ENCODE measurements at regions not wholly inside any gene's neighbourhood (a gene's known extent, or its start where the extent isn't known, plus 50 kb on each side); places are given as distances from the start of the nearest gene placed in this dataset.
A peak's percentile ranks its signal among the peaks of the same experiment; 100 is the strongest.

DNA sequence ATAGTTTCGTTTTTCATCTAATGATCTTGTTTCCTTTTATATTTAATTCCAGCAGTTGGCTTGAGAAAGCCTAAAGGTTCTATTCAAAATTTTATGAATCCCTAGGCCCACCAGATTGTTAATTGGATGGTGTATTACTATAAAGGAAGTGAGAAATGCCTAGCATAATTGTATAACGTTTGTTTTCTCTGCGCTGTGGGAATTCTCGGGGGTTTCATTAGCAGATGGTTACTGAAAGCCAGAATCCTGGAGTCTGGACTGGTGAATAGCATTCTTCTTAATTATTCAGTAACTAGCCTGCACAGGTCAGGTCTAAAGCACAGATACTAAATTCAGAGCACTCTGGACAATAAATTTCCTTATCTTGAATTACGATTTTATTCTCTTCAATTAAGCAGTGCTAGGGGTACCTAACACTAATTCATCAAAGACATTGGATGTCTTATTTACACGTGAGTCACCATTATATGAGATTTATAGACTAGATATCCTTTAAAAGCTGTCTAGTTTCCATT is 459.4 kb downstream of the DTHD1 start:
- TF ChIP-seq POLR2AphosphoS5 (IDR thresholded peaks at IDR 0.05) (no peak), POLR2A (IDR thresholded peaks at IDR 0.05) (no peak), EP300 (IDR thresholded peaks at IDR 0.05) (no peak), CTCF (IDR thresholded peaks at IDR 0.05) (no peak)
- Histone ChIP-seq H3K9me3 (no peaks in the 10 kb centered on the region), H3K27me3 (no peaks in the 10 kb centered on the region), H3K36me3 (no peaks in the 10 kb centered on the region), H3K4me1 (no peaks in the 10 kb centered on the region), H3K4me3 (no peak overlapping the region), H3K27ac (no peak overlapping the region)
- no peak for ATAC-seq (ENCODE audit: low FRiP score in 2 of 2)
- 57 to 70% methylated on average over 6 of the region's 6 CpGs for WGBS, 2 donors
- no peak for DNase-seq

DNA sequence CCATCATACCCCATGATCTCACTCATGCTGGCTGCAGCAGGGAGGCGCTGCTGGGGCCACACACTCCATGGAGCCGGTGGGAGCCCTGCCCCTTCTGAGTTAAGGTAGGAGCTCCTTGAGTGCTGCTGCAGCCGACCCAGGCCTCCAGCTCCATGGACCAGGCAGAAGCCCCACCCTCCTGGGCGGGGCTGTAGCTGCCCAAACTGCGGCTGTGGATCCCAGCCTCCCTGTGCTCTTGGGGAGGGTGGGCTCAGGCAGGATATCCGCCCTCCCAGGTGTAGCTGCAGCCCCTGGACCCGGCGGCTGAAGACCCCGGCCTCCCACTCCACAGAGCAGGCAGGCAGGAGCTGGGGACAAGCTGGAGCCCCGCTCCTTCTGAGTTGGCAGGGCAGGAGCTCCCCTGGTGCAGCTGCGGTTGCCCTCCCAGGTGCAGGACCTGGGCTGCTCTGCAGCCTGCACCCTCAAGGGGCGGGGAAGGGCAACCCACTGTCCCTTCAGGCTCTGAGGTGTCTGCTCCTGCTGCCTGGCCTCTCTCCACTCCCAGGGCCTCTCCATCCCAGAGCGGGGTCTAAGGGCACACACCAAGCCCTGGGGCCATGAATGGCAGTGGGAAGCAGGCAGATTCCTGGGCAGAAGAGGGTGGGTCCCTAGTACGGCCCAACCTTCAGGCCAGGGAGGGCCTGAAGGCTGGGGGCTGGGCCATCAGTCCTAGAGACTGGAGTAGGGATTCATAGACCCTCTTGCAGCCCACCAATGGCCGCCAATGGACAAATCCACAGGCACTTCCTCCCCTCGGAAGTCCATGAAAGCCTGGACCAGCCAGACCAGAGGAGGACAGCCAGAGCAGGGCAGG is 466.1 kb downstream of the DTHD1 start:
- Histone ChIP-seq H3K27ac (no peak overlapping the region), H3K4me1 (no peaks in the 10 kb centered on the region), H3K36me3 (no peaks in the 10 kb centered on the region), H3K4me3 (no peak overlapping the region), H3K9me3 (no peaks in the 10 kb centered on the region), H3K27me3 (no peaks in the 10 kb centered on the region)
- WGBS, 2 donors, result 84 to 91% methylated on average over 5 to 15 of the region's 16 CpGs
- DNase-seq (peak in 1 of 2 donors; percentile 69), ATAC-seq (ENCODE audit: low FRiP score in 2 of 2) (peak in 1 of 2 donors; percentile 46)
- TF ChIP-seq EP300 (IDR thresholded peaks at IDR 0.05) (no peak), CTCF (IDR thresholded peaks at IDR 0.05) (no peak), POLR2A (IDR thresholded peaks at IDR 0.05) (no peak), POLR2AphosphoS5 (IDR thresholded peaks at IDR 0.05) (no peak)

DNA sequence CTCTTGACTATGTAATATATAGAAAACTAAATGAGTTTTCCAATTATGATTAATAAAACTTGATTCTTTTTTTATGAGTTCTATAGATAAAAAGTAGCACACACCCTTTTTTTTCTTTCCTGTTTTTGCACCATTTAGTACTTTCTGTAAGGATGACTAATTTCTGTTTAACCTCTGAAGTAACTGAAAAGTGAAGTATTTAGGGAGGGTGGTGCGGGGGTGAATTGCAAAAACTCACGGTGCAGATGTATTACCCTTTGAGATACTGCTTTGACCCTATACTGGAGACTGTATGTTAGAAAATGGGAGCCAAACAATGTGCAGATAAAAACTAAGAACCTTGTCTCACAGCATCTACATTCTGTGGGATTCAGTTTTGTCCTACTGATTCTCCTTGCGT is 471.6 kb downstream of the DTHD1 start:
- no peak overlapping the region for H3K27ac ChIP-seq
- H3K27me3 ChIP-seq, result no peaks in the 10 kb centered on the region
- ATAC-seq (ENCODE audit: low FRiP score in 2 of 2) (no peak), DNase-seq (no peak)
- WGBS, 2 donors, result 80 to 94% methylated on average over 3 of the region's 3 CpGs
- no peaks in the 10 kb centered on the region for H3K36me3 ChIP-seq
- H3K4me3 ChIP-seq, result no peak overlapping the region
- TF ChIP-seq EP300 (IDR thresholded peaks at IDR 0.05) (no peak), POLR2AphosphoS5 (IDR thresholded peaks at IDR 0.05) (no peak), CTCF (IDR thresholded peaks at IDR 0.05) (no peak)
- H3K9me3 ChIP-seq, result no peaks in the 10 kb centered on the region
- no peaks in the 10 kb centered on the region for H3K4me1 ChIP-seq

DNA sequence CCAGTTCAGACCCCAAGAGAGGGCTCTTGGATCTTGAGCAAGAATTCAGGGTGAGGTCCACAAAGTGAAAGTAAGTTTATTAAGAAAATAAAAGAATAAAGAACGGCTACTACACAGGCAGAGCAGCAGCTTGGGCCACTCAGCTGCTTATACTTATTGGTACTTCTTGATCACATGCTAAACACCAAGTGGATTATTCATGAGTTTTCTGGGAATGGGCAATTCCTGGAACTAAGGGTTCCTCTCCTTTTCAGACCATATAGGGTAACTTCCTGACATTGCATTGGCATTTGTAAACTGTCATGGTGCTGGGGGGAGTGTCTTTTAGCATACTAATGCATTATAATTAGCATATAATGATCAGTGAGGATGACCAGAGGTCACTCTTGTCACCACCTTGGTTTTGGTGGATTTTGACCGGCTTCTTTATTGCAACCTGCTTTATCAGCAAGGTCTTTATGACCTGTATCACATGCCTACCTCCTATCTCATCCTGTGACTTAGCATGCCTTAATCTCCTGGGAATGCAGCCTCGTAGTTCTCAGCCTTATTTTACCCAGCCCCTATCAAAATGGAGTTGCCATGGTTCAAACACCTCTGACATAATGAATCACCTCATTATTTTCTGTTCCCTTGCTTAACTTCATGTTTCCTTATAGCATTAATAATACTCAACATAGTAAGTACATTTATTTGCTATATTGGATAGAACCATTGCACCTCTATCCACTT is 476.3 kb downstream of the DTHD1 start:
- H3K36me3 ChIP-seq, result no peaks in the 10 kb centered on the region

More for the DNA sequence above, 476.3 kb downstream of the DTHD1 start:
- Histone ChIP-seq H3K4me1 (no peaks in the 10 kb centered on the region), H3K4me3 (no peak overlapping the region), H3K27ac (no peak overlapping the region), H3K27me3 (no peaks in the 10 kb centered on the region), H3K9me3 (no peaks in the 10 kb centered on the region)
- WGBS, 2 donors, result 71% methylated on average over 3 of the region's 3 CpGs
- no peak for DNase-seq
- no peak for TF ChIP-seq POLR2A (IDR thresholded peaks at IDR 0.05)
- TF ChIP-seq EP300 (IDR thresholded peaks at IDR 0.05), result no peak
- no peak for TF ChIP-seq CTCF (IDR thresholded peaks at IDR 0.05)
- TF ChIP-seq POLR2AphosphoS5 (IDR thresholded peaks at IDR 0.05), result no peak
- no peak for ATAC-seq (ENCODE audit: low FRiP score in 2 of 2)
